ENCODE measurements at regions not wholly inside any gene's neighbourhood (a gene's known extent, or its start where the extent isn't known, plus 50 kb on each side); places are given as distances from the start of the nearest gene placed in this dataset.

DNA sequence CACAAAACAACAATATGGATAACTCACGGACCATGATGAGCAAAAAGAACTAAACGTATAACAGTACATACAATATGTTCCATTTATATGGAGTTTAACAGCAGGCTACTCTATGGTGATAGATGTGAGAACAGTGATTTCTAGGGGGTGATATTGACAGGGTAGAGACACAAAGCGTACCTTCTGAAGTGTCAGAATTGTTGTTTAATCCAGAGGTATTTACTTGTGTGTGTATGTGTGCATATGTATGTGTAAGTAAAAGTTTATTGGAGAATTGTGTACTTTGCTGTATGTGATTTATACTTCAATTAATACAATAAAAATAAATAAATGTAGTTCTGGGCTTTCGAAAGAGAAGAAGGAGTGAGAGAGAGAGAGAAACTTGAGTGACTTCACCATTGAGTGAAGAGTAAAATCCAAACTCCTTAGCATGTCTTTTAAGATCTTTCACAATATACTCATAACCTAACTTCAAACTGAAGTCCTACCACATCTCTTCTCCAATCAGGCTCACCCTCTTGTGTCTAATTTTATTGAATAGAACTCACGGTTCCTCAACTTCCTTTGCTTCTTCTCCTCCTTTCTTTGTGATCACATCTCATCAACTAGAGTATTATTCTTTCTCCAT is 126.0 kb upstream of the KLF7 start:
- no peak for TF ChIP-seq CTCF (IDR thresholded peaks at IDR 0.05; ENCODE audit: poor library complexity)
- no peak for TF ChIP-seq EZH2 (IDR thresholded peaks at IDR 0.05; ENCODE audit: borderline replicate concordance)
- TF ChIP-seq EZH2phosphoT487 (IDR thresholded peaks at IDR 0.05; ENCODE audit: low read depth, severe bottlenecking, unreplicated experiment): no peak
